GM12864 (cell line): ENCODE measurements at regions not wholly inside any gene's neighbourhood (a gene's known extent, or its start where the extent isn't known, plus 50 kb on each side); places are given as distances from the start of the nearest gene placed in this dataset.
"Not testable (repeated sequence)": the region's sequence is repeated elsewhere in the genome, so short reads cannot be mapped to it uniquely, and the experiment has no call there.

Source experiments
- DNase-seq: peaks from one replicate; pipeline ENCODE4 v3.0.0-alpha.2; 2011; ENCODE audit warnings: low read depth
- H3K4me3 ChIP-seq: 2 replicates; pipeline ENCODE4 v1.5.1; 2011; ENCODE audit warnings: mild to moderate bottlenecking, low read depth, low read length, control low read depth

GRCh38 chr1:149692804-149693539 lies 89.5 kb upstream of the FCGR1A start:
- H3K4me3 ChIP-seq, DNase-seq: not testable (repeated sequence)

DNA sequence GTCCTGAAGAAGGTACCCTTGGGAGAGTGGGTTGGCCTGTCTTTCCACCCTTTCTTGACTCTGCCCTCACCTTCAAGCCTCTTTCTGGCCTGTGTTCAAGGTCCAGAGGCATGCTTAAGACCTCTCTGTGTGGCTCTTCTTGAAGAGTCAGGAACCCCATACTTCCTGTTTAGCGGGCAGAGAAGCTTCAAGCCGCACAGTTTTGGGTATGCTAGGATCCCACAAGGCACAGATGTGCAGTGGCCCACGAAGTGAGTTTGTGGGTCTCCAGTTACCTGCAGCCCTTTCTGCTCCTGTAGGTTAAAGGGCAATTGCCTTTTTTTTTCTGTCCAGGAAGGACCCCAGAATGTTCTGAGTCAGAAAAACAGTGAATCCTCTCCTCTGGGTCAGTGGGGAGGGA lies 87.4 kb upstream of the FCGR1A start:
- not testable (repeated sequence) for DNase-seq, H3K4me3 ChIP-seq

- H3K4me3 ChIP-seq, DNase-seq: not testable (repeated sequence)
These were observed 82.3 kb upstream of the FCGR1A start for GRCh38 chr1:149700220-149700619.

DNA sequence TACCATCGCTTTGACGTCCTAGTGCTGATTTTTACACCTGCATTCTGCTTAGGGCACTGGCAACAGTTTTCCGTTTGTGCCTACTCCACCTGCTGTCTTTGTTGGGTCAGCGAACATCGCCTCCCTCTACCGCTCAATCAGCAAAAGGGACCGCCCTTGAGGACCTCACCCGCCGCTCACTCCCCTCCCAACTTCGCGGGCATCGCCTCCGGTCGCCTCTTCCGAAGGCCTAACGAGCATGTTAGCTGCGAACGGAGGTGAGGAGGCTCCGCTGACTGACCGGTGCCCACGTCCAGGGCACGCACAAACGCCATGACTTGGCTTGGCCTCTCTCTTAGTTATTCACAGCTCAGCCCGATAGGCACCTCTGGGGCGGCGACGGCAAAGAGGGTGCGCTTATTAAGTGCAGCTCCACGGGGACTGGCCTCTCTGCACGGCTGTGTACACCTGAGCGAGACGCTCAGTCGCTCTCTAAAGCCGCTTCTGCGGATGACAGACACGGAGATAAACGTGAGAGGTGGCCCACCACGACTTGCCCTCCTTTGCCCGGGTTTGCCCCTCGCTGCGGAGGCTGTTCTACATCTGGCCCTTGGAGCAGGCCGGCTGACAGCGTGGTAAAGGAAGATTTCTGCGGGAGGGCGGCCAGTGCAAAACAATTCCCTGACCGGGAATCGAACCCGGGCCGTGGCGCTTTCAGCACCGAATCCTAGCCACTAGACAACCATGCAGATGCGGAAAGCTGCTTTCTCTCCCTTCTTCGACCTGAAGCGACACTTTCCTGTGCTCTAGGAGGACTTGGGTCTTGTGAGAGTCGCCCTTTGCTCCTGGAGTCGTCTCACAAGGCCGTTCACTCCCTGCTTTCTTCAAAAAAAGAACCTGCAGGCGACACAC lies 81.6 kb upstream of the FCGR1A start:
- DNase-seq, H3K4me3 ChIP-seq: not testable (repeated sequence)

DNA sequence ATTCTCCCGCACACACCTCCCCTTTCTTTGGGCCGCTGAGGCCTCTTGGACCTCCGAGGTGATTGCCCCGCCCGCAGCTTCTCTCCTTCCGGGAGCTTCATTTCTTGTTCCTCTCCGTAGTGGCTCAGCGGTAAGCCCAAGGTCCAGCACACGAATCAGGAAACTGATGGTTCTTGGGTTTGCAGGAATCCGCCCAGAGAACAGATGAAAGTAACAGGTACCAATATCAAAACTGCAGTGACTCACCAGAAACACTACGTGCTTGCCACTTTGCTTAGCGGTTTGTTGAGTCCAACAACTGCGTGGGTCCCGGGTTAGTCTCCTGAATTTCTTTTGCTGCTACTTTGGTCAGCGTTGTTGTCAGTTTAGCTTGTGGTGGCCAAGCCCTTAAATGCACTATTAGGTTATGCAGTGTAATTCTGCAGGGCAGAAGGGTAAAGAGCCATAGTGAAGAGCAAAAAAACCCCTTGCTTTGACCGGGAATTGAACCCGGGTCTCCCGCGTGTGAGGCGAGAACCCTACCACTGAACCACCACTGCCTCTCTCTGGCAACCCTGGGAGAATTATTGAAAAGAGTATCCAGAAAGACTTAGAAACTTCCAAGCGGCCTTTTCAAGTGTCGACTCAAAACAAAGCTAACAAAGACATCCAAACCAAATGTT lies 74.2 kb upstream of the FCGR1A start:
- DNase-seq, H3K4me3 ChIP-seq: not testable (repeated sequence)

DNA sequence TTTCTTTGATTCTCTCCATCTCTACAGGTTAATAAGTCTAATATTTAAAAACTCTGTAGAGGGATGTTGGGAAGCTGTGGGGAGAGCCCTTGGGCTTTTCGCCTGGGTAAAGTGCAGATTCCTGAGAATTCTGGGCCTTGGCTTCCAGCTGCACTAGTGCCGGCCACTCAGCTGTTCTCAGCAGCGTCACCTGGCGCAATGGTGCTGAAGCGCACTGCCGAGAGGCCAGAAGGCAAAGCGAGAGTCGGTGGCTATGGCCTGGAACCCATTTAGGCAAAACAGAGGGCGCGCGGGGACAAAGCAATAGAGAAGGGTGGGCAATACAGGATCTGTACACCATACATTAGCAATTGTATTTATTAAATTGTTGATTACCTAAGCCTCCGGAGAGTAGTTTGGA lies 70.8 kb upstream of the FCGR1A start:
- H3K4me3 ChIP-seq, DNase-seq: not testable (repeated sequence)

- not testable (repeated sequence) for DNase-seq
- peak overlapping the region; percentile 14; the same call in 1 of the 2 replicates for H3K4me3 ChIP-seq
These were observed 70.2 kb upstream of the FCGR1A start for GRCh38 chr1:149712154-149712927.

GRCh38 chr1:149713513-149713912 lies 69.0 kb upstream of the FCGR1A start:
- H3K4me3 ChIP-seq, DNase-seq: not testable (repeated sequence)

DNA sequence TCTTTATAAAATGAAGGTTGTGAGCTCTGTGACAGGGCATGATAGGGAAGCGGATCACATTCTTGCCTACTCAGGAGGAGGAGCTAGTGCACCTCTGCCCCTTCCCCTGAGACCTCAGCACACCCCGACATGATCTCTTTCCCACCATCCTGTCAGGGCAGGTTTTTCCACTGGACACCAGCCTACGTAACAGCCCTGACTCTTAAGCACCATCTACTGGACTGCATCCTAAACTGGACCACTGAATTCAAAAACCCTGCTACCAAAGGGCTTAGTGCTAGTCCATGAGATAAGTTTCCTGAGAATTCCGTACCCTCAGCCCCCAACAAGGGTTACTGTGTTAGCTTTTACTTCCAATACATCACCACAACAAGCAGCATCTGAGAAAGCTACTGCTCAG lies 68.5 kb upstream of the FCGR1A start:
- DNase-seq, H3K4me3 ChIP-seq: not testable (repeated sequence)

GRCh38 chr1:149724618-149725302 lies 57.7 kb upstream of the FCGR1A start:
- H3K4me3 ChIP-seq, DNase-seq: not testable (repeated sequence)

DNA sequence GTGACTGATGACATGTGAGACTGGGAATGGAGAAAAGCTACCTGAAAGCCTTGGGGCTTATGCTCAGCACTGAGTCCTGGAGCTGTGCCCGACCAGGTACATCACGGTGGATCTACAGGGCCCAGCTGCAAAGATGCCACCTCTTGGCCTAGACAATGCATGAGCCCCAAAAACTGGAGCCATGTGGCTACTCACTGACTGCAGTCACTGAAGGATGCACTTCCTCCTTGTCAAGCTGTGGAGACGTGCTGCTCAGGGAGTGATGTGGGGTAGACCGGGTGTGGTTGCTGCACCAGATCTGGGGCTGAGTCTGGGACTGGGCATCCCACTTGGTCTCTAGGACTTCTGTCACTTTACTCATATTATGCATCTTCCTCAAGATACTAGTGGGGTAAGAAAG lies 55.8 kb upstream of the FCGR1A start:
- H3K4me3 ChIP-seq = not testable (repeated sequence)

DNA sequence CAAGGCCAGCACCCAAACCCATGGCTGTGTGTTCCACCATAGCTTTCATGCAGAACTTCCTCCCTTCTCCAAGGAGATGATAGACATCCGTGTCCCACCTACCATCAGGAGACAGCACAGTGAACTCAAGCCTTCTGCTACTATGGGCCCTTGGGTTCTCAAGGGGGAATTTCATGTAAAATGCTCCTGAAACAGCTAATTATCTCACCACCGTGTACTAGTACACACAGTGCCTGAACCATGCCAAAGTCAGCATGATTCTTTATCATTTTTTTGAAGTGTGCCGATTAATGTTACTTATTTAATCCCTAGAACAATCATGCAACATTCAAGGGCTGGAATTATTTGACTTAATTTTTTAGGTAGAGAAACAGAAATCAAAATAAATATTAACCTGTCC lies 53.9 kb upstream of the FCGR1A start:
- H3K4me3 ChIP-seq, DNase-seq: not testable (repeated sequence)

More for the DNA sequence above, 55.8 kb upstream of the FCGR1A start:
- not testable (repeated sequence) for DNase-seq
